ENCODE measurements at regions not wholly inside any gene's neighbourhood (a gene's known extent, or its start where the extent isn't known, plus 50 kb on each side); places are given as distances from the start of the nearest gene placed in this dataset.

DNA sequence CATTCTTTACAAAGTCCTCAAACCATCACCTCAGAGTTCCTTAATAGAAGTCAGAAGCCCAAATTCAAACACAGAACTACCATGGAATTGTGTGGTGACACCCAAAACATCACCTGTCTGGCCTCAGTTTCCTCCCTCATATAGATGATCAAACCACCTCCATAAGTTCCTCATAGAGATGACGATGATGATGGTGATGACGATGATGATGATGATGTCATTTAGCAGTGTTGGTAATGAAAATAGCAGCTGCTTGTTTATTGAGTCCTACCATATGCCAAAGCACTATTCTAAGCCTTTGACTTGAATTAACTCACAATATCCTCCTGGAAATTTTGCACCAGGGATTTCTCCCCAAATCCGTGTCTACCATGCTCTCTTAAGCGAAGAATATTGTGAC, 139.9 kb downstream of the PROX1 start:
- ChIA-PET POLR2A (no interaction called here), CTCF (no interaction called here)
- ATAC-seq (ENCODE audit: poor library complexity) (no peak), DNase-seq (no peak)
- Mint-ChIP-seq H3K4me1 (ENCODE audit: low read depth) (peaks cover 6% of the 10 kb centered on the region), H3K27ac (no peak overlapping the region), H3K27me3 (peaks cover 4% of the 10 kb centered on the region), H3K9me3 (no peaks in the 10 kb centered on the region), H3K4me3 (no peak overlapping the region), H3K36me3 (ENCODE audit: low read depth) (no peaks in the 10 kb centered on the region)
- Histone ChIP-seq H3K4me3 (ENCODE audit: low read length) (no peak overlapping the region), H3K9me3 (ENCODE audit: control insufficient read depth in 1 of 2, insufficient read depth in 1 of 2, low read length in 2 of 2) (no peaks in the 10 kb centered on the region), H3K36me3 (ENCODE audit: insufficient read depth, low read length) (no peaks in the 10 kb centered on the region), H3K4me1 (ENCODE audit: insufficient read depth, low read length) (no peaks in the 10 kb centered on the region), H3K27ac (ENCODE audit: low read depth in 1 of 2, low read length in 2 of 2) (no peak overlapping the region), H3K27me3 (ENCODE audit: control insufficient read depth in 1 of 2, insufficient read depth in 2 of 2, low read length in 2 of 2) (no peaks in the 10 kb centered on the region)
- TF ChIP-seq, protein P1, sequence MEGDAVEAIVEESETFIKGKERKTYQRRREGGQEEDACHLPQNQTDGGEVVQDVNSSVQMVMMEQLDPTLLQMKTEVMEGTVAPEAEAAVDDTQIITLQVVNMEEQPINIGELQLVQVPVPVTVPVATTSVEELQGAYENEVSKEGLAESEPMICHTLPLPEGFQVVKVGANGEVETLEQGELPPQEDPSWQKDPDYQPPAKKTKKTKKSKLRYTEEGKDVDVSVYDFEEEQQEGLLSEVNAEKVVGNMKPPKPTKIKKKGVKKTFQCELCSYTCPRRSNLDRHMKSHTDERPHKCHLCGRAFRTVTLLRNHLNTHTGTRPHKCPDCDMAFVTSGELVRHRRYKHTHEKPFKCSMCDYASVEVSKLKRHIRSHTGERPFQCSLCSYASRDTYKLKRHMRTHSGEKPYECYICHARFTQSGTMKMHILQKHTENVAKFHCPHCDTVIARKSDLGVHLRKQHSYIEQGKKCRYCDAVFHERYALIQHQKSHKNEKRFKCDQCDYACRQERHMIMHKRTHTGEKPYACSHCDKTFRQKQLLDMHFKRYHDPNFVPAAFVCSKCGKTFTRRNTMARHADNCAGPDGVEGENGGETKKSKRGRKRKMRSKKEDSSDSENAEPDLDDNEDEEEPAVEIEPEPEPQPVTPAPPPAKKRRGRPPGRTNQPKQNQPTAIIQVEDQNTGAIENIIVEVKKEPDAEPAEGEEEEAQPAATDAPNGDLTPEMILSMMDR (IDR thresholded peaks at IDR 0.05): no peak
- intact Hi-C loops (cut with DNase I, micrococcal nuclease): no loop called here

DNA sequence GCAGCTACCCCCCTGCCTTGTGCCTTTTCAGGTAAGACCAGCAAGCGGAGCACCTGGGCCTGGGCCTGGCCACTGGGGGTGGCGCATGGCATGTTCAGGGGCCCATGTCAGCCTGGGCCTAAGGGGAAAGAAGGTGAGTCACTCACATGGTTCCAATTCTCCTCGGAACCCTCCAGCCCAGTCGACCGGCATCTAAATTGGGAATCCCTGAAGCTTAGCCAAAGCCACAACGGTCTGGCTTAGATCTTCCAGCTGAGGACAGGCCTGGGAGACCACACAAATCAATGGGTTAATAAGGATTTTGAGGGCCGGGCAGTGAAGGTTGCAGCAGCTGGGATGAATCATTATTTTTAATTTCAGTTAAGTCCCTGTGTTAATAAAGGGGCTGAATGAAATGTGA, 145.1 kb upstream of the SMYD2 start:
- Mint-ChIP-seq H3K4me1 (ENCODE audit: low read depth) (no peaks in the 10 kb centered on the region), H3K36me3 (ENCODE audit: low read depth) (no peaks in the 10 kb centered on the region)
- CTCF ChIA-PET: no interaction called here

DNA sequence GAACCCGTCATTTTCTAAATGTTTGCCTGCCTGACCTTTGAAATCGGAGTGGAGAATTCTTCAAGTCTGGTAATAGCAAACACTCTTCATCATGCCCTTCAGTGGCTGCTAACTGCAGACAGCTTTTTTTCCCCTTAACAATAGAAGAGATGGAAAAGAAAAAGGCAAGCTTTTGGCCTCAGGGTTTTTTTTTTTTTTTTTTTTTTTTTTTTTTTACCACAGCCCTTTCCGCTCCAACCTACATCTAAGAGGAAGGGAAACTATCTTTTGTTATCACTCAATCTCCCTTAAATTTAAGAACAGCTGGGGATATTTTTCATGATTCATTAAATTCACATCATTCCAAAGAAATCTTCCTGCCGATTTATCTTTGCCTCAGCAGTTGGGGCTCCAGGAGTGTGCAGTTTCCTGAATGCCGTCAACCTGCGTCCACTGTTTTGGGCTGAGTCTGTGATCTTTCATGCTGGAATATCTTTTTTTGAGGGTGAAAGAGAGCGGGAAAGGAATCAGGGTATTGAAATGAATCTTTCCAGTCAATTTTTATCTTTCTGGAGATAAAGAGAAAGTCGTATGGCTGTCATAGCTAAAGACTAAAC, 144.5 kb upstream of the SMYD2 start:
- intact Hi-C loops (cut with DNase I, micrococcal nuclease): no loop called here
- Mint-ChIP-seq H3K27ac (no peak overlapping the region), H3K36me3 (ENCODE audit: low read depth) (no peaks in the 10 kb centered on the region), H3K4me3 (no peak overlapping the region), H3K27me3 (peaks cover 3% of the 10 kb centered on the region), H3K4me1 (ENCODE audit: low read depth) (no peaks in the 10 kb centered on the region), H3K9me3 (no peaks in the 10 kb centered on the region)
- Histone ChIP-seq H3K27me3 (ENCODE audit: control insufficient read depth in 1 of 2, insufficient read depth in 2 of 2, low read length in 2 of 2) (peaks cover 4 to 7% of the 10 kb centered on the region in 2 experiments), H3K4me3 (ENCODE audit: low read length) (no peak overlapping the region), H3K4me1 (ENCODE audit: insufficient read depth, low read length) (no peaks in the 10 kb centered on the region), H3K9me3 (ENCODE audit: control insufficient read depth in 1 of 2, insufficient read depth in 1 of 2, low read length in 2 of 2) (peaks cover 0 to 3% of the 10 kb centered on the region in 2 experiments), H3K36me3 (ENCODE audit: insufficient read depth, low read length) (no peaks in the 10 kb centered on the region), H3K27ac (ENCODE audit: low read depth in 1 of 2, low read length in 2 of 2) (no peak overlapping the region)
- DNase-seq (no peak), ATAC-seq (ENCODE audit: poor library complexity) (no peak)
- CTCF ChIA-PET: no interaction called here
- TF ChIP-seq, protein P1 (IDR thresholded peaks at IDR 0.05): no peak
- POLR2A ChIA-PET: no interaction called here

More for the DNA sequence above, 145.1 kb upstream of the SMYD2 start:
- peaks cover 3% of the 10 kb centered on the region for H3K27me3 Mint-ChIP-seq
- no peak overlapping the region for H3K4me3 ChIP-seq (ENCODE audit: low read length)
- no peak for ATAC-seq (ENCODE audit: poor library complexity)
- POLR2A ChIA-PET: no interaction called here
- no peak for DNase-seq
- H3K27ac ChIP-seq (ENCODE audit: low read depth in 1 of 2, low read length in 2 of 2): no peak overlapping the region
- H3K9me3 Mint-ChIP-seq: no peaks in the 10 kb centered on the region
- no peak overlapping the region for H3K27ac Mint-ChIP-seq
- no peaks in the 10 kb centered on the region for H3K36me3 ChIP-seq (ENCODE audit: insufficient read depth, low read length)
- H3K4me1 ChIP-seq (ENCODE audit: insufficient read depth, low read length): no peaks in the 10 kb centered on the region
- intact Hi-C loops (cut with DNase I, micrococcal nuclease): no loop called here
- peaks cover 0 to 3% of the 10 kb centered on the region in 2 experiments for H3K9me3 ChIP-seq (ENCODE audit: control insufficient read depth in 1 of 2, insufficient read depth in 1 of 2, low read length in 2 of 2)
- no peak overlapping the region for H3K4me3 Mint-ChIP-seq
- peaks cover 4 to 7% of the 10 kb centered on the region in 2 experiments for H3K27me3 ChIP-seq (ENCODE audit: control insufficient read depth in 1 of 2, insufficient read depth in 2 of 2, low read length in 2 of 2)
- TF ChIP-seq, protein P1 (IDR thresholded peaks at IDR 0.05): no peak

Data from CD4-positive, alpha-beta T cell (primary cell).